Panc1 (cell line): ENCODE measurements at regions not wholly inside any gene's neighbourhood (a gene's known extent, or its start where the extent isn't known, plus 50 kb on each side); places are given as distances from the start of the nearest gene placed in this dataset.
A peak's percentile ranks its signal among the peaks of the same experiment; 100 is the strongest.
"Not testable (repeated sequence)": the region's sequence is repeated elsewhere in the genome, so short reads cannot be mapped to it uniquely, and the experiment has no call there.

ENCODE experiments used
- ATAC-seq: fragments of 200-7000 bp; cut with Tn5 transposase; 2 replicates; pipeline ENCODE4 v1.9.1; 2020; ENCODE audit warnings: mild to moderate bottlenecking, moderate library complexity
- BruUV-seq: library from RNA; stranded (reverse); fragments of 400-500 nt; replicated peaks from 2 replicates; lab custom pipeline; 2021; lab: Mats Ljungman, UMichigan
- CTCF ChIA-PET: fragments of 300-600 bp; sonication (Branson Sonifier 250); formaldehyde crosslinking; loops from one replicate; lab custom pipeline; 2022; ENCODE audit warnings: antibody characterized with exemption; lab: Charles Lee
- POLR2A ChIA-PET: fragments of 300-600 bp; sonication (Branson Sonifier 250); formaldehyde crosslinking; loops from one replicate; lab custom pipeline; 2022; ENCODE audit warnings: antibody characterized with exemption; lab: Charles Lee
- DNase-seq: peaks from one replicate; pipeline ENCODE4 v3.0.0-alpha.2; 2010; ENCODE audit warnings: low read depth, low spot score
- H3K27ac ChIP-seq: 2 replicates; pipeline ENCODE4 v1.5.1; 2011; ENCODE audit warnings: mild to moderate bottlenecking, low read length, inconsistent platforms
- H3K27me3 ChIP-seq: fragments of 200-500 bp; sonication (Bioruptor generic); 2 replicates; pipeline ENCODE4 v1.6.0; 2014; ENCODE audit warnings: low read length, inconsistent platforms; ENCODE audit not compliant: control insufficient read depth, insufficient read depth
- H3K36me3 ChIP-seq: fragments of 200-500 bp; sonication (Bioruptor generic); 2 replicates; pipeline ENCODE4 v1.5.1; 2014; ENCODE audit warnings: inconsistent platforms, mild to moderate bottlenecking, low read length, moderate library complexity; ENCODE audit not compliant: control insufficient read depth, insufficient read depth
- H3K4me1 ChIP-seq: 2 replicates; pipeline ENCODE4 v1.5.1; 2011; ENCODE audit warnings: inconsistent platforms, mild to moderate bottlenecking, low read length, moderate library complexity; ENCODE audit not compliant: control insufficient read depth, insufficient read depth
- H3K4me3 ChIP-seq, 2 experiments: 2 replicates each; pipeline ENCODE4 v1.5.1; 2011 to 2012; ENCODE audit warnings: low read depth in 2 of 2, low read length in 2 of 2, mild to moderate bottlenecking in 2 of 2, inconsistent platforms in 1 of 2, moderate library complexity in 1 of 2
- H3K9me3 ChIP-seq: fragments of 200-500 bp; sonication (Bioruptor generic); 2 replicates; pipeline ENCODE4 v1.5.1; 2014; ENCODE audit warnings: low read depth, mild to moderate bottlenecking, inconsistent platforms, low read length, moderate library complexity; ENCODE audit not compliant: control insufficient read depth, insufficient read depth
- CTCF ChIP-seq: fragments of 450-650 bp; IDR thresholded peaks from 2 replicates; pipeline ENCODE4 v1.5.1; 2017; ENCODE audit warnings: mild to moderate bottlenecking
- POLR2AphosphoS5 ChIP-seq: IDR thresholded peaks from 2 replicates; pipeline ENCODE4 v1.6.1; 2012; ENCODE audit warnings: mild to moderate bottlenecking, low read depth, low read length, moderate library complexity
- REST ChIP-seq, 2 experiments: IDR thresholded peaks; 2 replicates each; pipeline ENCODE4 v1.6.1; 2011 to 2012; ENCODE audit warnings: low read depth in 2 of 2, control low read depth in 1 of 2, low read length in 1 of 2, mild to moderate bottlenecking in 1 of 2, moderate library complexity in 1 of 2; ENCODE audit not compliant: insufficient read depth in 1 of 2
- SIN3A ChIP-seq: IDR thresholded peaks from 2 replicates; pipeline ENCODE4 v1.6.1; 2012; ENCODE audit warnings: low read depth, mild to moderate bottlenecking, low read length, moderate library complexity, borderline replicate concordance; ENCODE audit not compliant: insufficient read depth
- TCF7L2 ChIP-seq: IDR thresholded peaks from 2 replicates; pipeline ENCODE4 v1.6.1; 2011; ENCODE audit warnings: mild to moderate bottlenecking, low read depth, low read length, inconsistent platforms
- in situ Hi-C: cut with HindIII; loops from 2 replicates; pipeline ENCODE4 v1.10.0; 2016; ENCODE audit warnings: low sequenced_read_pairs, low pct_unique_long_range_greater_than_20kb
- intact Hi-C: fragments of 100-400 bp; cut with micrococcal nuclease; formaldehyde crosslinking; loops from one replicate; pipeline ENCODE4 v1.10.0; 2022; ENCODE audit not compliant: unreplicated experiment

DNA sequence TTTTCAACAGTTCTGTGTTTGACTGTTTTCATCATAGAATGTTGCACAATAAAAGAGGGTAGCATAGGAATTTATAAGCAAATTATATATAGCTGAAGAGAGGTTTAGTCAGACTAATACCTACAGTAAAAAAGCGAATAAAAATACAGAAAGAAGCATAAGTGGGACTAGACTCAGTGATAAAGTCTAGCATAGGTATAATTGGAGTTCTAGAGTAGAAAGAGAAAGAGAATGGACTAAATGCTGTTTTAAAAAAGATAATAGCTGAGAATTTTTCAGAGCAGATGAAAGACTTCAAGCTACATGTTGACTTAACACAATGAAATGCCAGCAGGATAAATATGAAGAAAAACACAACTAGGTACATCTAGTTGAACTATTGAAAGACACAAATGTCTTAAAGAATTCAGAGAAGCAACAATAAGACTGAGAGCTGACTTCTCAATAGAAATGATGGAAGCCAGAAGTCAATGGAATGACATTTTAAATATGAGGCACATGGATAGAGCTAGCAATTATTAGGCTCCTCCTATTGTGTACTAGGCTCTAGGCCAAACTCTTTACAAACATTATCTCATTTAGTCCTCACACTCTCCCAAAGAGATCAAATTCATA, 573.9 kb downstream of the ZNF608 start:
- DNase-seq (no peak), ATAC-seq (no peak)

GRCh38 chr5:124168093-124168492, 578.3 kb downstream of the ZNF608 start:
- intact Hi-C loops, BruUV-seq, H3K36me3 ChIP-seq, POLR2A ChIA-PET, in situ Hi-C loops, DNase-seq, H3K27ac ChIP-seq, ATAC-seq, H3K4me1 ChIP-seq, H3K4me3 ChIP-seq, CTCF ChIA-PET, H3K27me3 ChIP-seq: not testable (repeated sequence)
- H3K9me3 ChIP-seq: peaks cover 25% of the 10 kb centered on the region

More for the DNA sequence above, 573.9 kb downstream of the ZNF608 start:
- ChIA-PET CTCF (no interaction called here), POLR2A (no interaction called here)
- intact Hi-C loops: no loop called here
- Histone ChIP-seq H3K4me1 (no peaks in the 10 kb centered on the region), H3K9me3 (peaks cover 27% of the 10 kb centered on the region), H3K27me3 (no peaks in the 10 kb centered on the region), H3K36me3 (no peaks in the 10 kb centered on the region), H3K4me3 (no peak overlapping the region), H3K27ac (no peak overlapping the region)
- no TSS peak for BruUV-seq
- no peak for TF ChIP-seq REST (IDR thresholded peaks at IDR 0.05; ENCODE audit: insufficient read depth in 1 of 2, low read depth in 2 of 2, low read length in 1 of 2)
- TF ChIP-seq CTCF: no peak
- TF ChIP-seq TCF7L2: no peak
- no peak for TF ChIP-seq POLR2AphosphoS5
- no peak for TF ChIP-seq SIN3A
- in situ Hi-C loops: no loop called here

DNA sequence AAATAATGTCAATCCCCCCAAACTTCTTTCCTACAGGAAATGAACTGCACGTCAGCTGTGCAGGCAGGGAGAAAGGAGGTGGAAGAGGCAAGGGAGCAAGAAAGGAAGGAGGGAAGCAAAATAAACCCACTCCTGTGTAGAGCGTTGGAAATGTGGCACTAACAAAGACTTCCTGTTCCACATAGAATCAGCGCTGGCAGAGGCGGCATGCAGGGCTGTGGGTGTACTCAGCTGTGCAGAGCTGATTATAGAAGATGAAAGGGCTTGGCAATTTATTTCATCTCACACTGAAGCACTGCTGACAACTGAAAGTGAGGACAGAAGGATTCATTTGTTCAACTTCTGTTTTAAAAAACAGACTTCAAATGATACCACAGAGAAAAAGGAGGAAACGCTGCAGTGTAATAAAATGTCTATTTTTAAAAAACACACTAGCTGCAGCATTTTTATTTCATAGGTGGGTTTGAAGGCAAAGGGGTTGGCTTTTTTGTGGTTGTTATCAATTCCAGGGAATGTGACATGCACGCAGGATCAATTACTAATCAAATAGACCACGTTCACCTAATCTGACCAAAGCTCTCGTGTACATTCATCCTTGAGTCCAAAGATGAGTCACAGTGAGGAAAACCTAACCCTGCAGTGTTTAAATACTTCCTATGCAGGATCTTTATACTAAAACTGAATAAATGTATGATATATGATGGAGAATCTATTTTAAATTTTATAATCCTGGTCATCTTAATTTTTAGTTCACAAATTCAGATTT, 583.5 kb downstream of the ZNF608 start:
- intact Hi-C loops: no loop called here
- Histone ChIP-seq H3K36me3 (no peaks in the 10 kb centered on the region), H3K4me3 (peak overlapping the region in 1 of 2 experiments; percentile 21; a peak in 2 of 4 replicates), H3K9me3 (no peaks in the 10 kb centered on the region), H3K4me1 (peaks cover 15% of the 10 kb centered on the region; the same call in 1 of the 2 replicates), H3K27ac (peak overlapping the region; percentile 63), H3K27me3 (no peaks in the 10 kb centered on the region)
- POLR2A ChIA-PET: no interaction called here
- DNase-seq: no peak
- in situ Hi-C loops: no loop called here
- CTCF ChIA-PET: no interaction called here
- TF ChIP-seq POLR2AphosphoS5 (no peak), REST (IDR thresholded peaks at IDR 0.05; ENCODE audit: insufficient read depth in 1 of 2, low read depth in 2 of 2, low read length in 1 of 2) (no peak), TCF7L2 (peak; percentile 91), CTCF (no peak)
- no TSS peak for BruUV-seq
- ATAC-seq: peak; percentile 94
